ENCODE measurements at regions not wholly inside any gene's neighbourhood (a gene's known extent, or its start where the extent isn't known, plus 50 kb on each side); places are given as distances from the start of the nearest gene placed in this dataset.

- H3K4me3 ChIP-seq (ENCODE audit: low read length), result no peak overlapping the region
- no peak for DNase-seq (ENCODE audit: low read depth)
- no peak for TF ChIP-seq CTCF (conservative IDR thresholded peaks at IDR 0.05; ENCODE audit: low read depth, low read length)
These were observed 77.3 kb downstream of the EDN1 start for GRCh38 chr6:12367412-12367811.

- no peak for TF ChIP-seq CTCF (conservative IDR thresholded peaks at IDR 0.05; ENCODE audit: low read depth, low read length)
- DNase-seq (ENCODE audit: low read depth), result no peak
- no peak overlapping the region for H3K4me3 ChIP-seq (ENCODE audit: low read length)
These were observed 79.2 kb downstream of the EDN1 start for GRCh38 chr6:12369355-12369754.

DNA sequence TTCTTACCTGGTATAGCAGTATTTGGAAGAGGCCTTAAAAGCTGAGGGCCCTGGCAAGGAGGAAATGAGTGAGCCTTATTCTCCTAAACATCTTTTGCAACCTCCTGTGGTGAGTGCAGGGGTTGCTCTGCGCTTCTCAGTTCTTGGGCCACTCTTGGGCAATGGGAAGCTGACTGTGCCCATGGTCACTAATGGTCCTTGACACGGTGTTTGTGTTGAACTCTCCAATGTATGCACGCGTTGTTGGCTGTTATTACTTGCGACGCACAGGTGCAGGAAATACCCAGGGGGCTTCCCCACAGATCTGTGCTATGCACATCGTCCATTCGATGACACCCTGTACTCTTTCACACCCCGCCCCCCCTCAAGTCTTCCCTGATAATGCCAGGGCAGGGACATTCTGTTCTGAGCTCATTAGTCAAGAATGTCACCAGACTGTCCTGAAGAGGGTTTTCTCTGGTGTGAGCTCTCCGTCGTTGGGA, 79.7 kb downstream of the EDN1 start:
- no peak for DNase-seq (ENCODE audit: low read depth)
- TF ChIP-seq CTCF (conservative IDR thresholded peaks at IDR 0.05; ENCODE audit: low read depth, low read length), result no peak
- H3K4me3 ChIP-seq (ENCODE audit: low read length), result no peak overlapping the region

DNA sequence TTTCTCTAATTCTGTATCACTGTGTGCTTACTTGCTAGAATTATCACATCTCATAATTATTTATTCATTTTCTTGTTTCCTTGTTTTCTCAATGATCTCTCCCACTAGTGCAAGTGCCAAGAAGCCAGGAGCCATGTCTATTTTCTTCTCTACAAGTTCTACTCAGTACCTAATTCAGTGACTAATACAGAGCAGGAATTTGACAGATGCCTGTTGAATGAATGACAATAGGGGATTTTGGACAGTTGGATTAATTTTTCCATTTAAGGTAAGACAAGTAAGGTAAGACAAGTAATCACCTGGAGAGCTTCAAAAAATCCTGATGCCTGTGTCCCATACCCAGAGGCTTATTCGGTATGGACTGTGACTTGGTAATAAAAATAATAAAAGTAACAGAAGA, 81.0 kb downstream of the EDN1 start:
- no peak overlapping the region for H3K4me3 ChIP-seq (ENCODE audit: low read length)
- no peak for DNase-seq (ENCODE audit: low read depth)
- no peak for TF ChIP-seq CTCF (conservative IDR thresholded peaks at IDR 0.05; ENCODE audit: low read depth, low read length)

DNA sequence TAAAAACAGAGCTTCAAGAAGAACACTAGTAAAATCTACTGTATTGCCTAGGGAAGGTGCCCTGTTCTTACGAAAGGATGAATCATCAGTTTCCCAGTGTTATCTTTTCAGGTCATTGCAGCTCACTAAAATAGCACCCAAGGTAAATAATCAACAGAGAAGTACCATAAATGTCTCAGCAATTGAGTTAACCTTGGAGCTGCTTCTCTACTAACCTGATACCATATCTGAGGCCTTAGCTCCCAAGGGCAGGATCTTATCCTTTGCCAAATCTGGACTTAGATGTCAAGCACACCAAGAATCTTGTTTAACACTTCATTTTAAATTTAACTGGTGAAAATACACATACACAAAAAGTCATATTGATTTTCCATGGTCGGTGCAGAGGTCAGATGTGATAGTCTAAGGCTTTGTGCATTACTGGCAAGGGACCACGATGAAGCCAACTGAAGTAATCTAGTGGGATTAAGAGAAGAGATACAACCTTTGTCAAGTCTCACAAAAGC, 81.5 kb downstream of the EDN1 start:
- no peak for TF ChIP-seq CTCF (conservative IDR thresholded peaks at IDR 0.05; ENCODE audit: low read depth, low read length)
- no peak overlapping the region for H3K4me3 ChIP-seq (ENCODE audit: low read length)
- DNase-seq (ENCODE audit: low read depth), result no peak

- no peak for TF ChIP-seq CTCF (conservative IDR thresholded peaks at IDR 0.05; ENCODE audit: low read depth, low read length)
These were observed 89.0 kb downstream of the EDN1 start for GRCh38 chr6:12379181-12379580.

GRCh38 chr6:12381587-12381986, 91.4 kb downstream of the EDN1 start:
- H3K4me3 ChIP-seq (ENCODE audit: low read length), result no peak overlapping the region
- TF ChIP-seq CTCF (conservative IDR thresholded peaks at IDR 0.05; ENCODE audit: low read depth, low read length), result no peak
- no peak for DNase-seq (ENCODE audit: low read depth)

More at GRCh38 chr6:12379181-12379580, 89.0 kb downstream of the EDN1 start:
- no peak overlapping the region for H3K4me3 ChIP-seq (ENCODE audit: low read length)
- no peak for DNase-seq (ENCODE audit: low read depth)
